ENCODE measurements at regions not wholly inside any gene's neighbourhood (a gene's known extent, or its start where the extent isn't known, plus 50 kb on each side); places are given as distances from the start of the nearest gene placed in this dataset.

- no peaks in the 10 kb centered on the region for H3K4me1 Mint-ChIP-seq (ENCODE audit: low read depth)
- no peaks in the 10 kb centered on the region for H3K36me3 Mint-ChIP-seq (ENCODE audit: low read depth)
- H3K4me3 Mint-ChIP-seq = no peak overlapping the region
- no peak overlapping the region for H3K27ac Mint-ChIP-seq
- no peak for DNase-seq (ENCODE audit: low spot score)
- no peaks in the 10 kb centered on the region for H3K9me3 Mint-ChIP-seq
- no peaks in the 10 kb centered on the region for H3K27me3 Mint-ChIP-seq (ENCODE audit: low read depth)
These were observed 75.0 kb upstream of the LHX1 start for GRCh38 chr17:36862116-36862920.

- no peak overlapping the region for H3K27ac Mint-ChIP-seq
- no peak for DNase-seq (ENCODE audit: low spot score)
- H3K4me1 Mint-ChIP-seq (ENCODE audit: low read depth) = no peaks in the 10 kb centered on the region
- H3K36me3 Mint-ChIP-seq (ENCODE audit: low read depth) = no peaks in the 10 kb centered on the region
- H3K4me3 Mint-ChIP-seq = no peak overlapping the region
- no peaks in the 10 kb centered on the region for H3K9me3 Mint-ChIP-seq
- H3K27me3 Mint-ChIP-seq (ENCODE audit: low read depth) = no peaks in the 10 kb centered on the region
These were observed 74.1 kb upstream of the LHX1 start for GRCh38 chr17:36863131-36863530.

- Mint-ChIP-seq H3K27me3 (ENCODE audit: low read depth) (no peaks in the 10 kb centered on the region), H3K4me1 (ENCODE audit: low read depth) (no peaks in the 10 kb centered on the region), H3K4me3 (no peak overlapping the region), H3K36me3 (ENCODE audit: low read depth) (no peaks in the 10 kb centered on the region), H3K9me3 (no peaks in the 10 kb centered on the region), H3K27ac (no peak overlapping the region)
- no peak for DNase-seq (ENCODE audit: low spot score)
These were observed 73.3 kb upstream of the LHX1 start for GRCh38 chr17:36863676-36864612.

GRCh38 chr17:36864827-36865430 lies 72.3 kb upstream of the LHX1 start:
- Mint-ChIP-seq H3K9me3 (no peaks in the 10 kb centered on the region), H3K27ac (no peak overlapping the region)

GRCh38 chr17:36867716-36868341 lies 69.4 kb upstream of the LHX1 start:
- no peaks in the 10 kb centered on the region for H3K36me3 Mint-ChIP-seq (ENCODE audit: low read depth)
- no peak overlapping the region for H3K27ac Mint-ChIP-seq
- no peaks in the 10 kb centered on the region for H3K27me3 Mint-ChIP-seq (ENCODE audit: low read depth)
- H3K9me3 Mint-ChIP-seq = no peaks in the 10 kb centered on the region
- no peak overlapping the region for H3K4me3 Mint-ChIP-seq
- DNase-seq (ENCODE audit: low spot score) = no peak
- no peaks in the 10 kb centered on the region for H3K4me1 Mint-ChIP-seq (ENCODE audit: low read depth)

More at GRCh38 chr17:36864827-36865430, 72.3 kb upstream of the LHX1 start:
- no peak for DNase-seq (ENCODE audit: low spot score)
- no peaks in the 10 kb centered on the region for H3K36me3 Mint-ChIP-seq (ENCODE audit: low read depth)
- no peak overlapping the region for H3K4me3 Mint-ChIP-seq
- H3K4me1 Mint-ChIP-seq (ENCODE audit: low read depth) = no peaks in the 10 kb centered on the region
- no peaks in the 10 kb centered on the region for H3K27me3 Mint-ChIP-seq (ENCODE audit: low read depth)

GRCh38 chr17:36868777-36869176 lies 68.5 kb upstream of the LHX1 start:
- no peak overlapping the region for H3K27ac Mint-ChIP-seq
- H3K4me3 Mint-ChIP-seq = no peak overlapping the region
- H3K27me3 Mint-ChIP-seq (ENCODE audit: low read depth) = no peaks in the 10 kb centered on the region
- DNase-seq (ENCODE audit: low spot score) = no peak
- no peaks in the 10 kb centered on the region for H3K9me3 Mint-ChIP-seq
- no peaks in the 10 kb centered on the region for H3K36me3 Mint-ChIP-seq (ENCODE audit: low read depth)
- H3K4me1 Mint-ChIP-seq (ENCODE audit: low read depth) = no peaks in the 10 kb centered on the region

GRCh38 chr17:36869441-36869840 lies 67.8 kb upstream of the LHX1 start:
- H3K27me3 Mint-ChIP-seq (ENCODE audit: low read depth) = no peaks in the 10 kb centered on the region
- H3K9me3 Mint-ChIP-seq = no peaks in the 10 kb centered on the region
- H3K36me3 Mint-ChIP-seq (ENCODE audit: low read depth) = no peaks in the 10 kb centered on the region
- no peak overlapping the region for H3K27ac Mint-ChIP-seq
- H3K4me1 Mint-ChIP-seq (ENCODE audit: low read depth) = no peaks in the 10 kb centered on the region
- DNase-seq (ENCODE audit: low spot score) = no peak
- H3K4me3 Mint-ChIP-seq = no peak overlapping the region

- no peaks in the 10 kb centered on the region for H3K36me3 Mint-ChIP-seq (ENCODE audit: low read depth)
- H3K4me3 Mint-ChIP-seq = no peak overlapping the region
- no peak overlapping the region for H3K27ac Mint-ChIP-seq
- no peaks in the 10 kb centered on the region for H3K4me1 Mint-ChIP-seq (ENCODE audit: low read depth)
- no peaks in the 10 kb centered on the region for H3K9me3 Mint-ChIP-seq
- no peak for DNase-seq (ENCODE audit: low spot score)
- no peaks in the 10 kb centered on the region for H3K27me3 Mint-ChIP-seq (ENCODE audit: low read depth)
These were observed 67.2 kb upstream of the LHX1 start for GRCh38 chr17:36869856-36870719.

- no peaks in the 10 kb centered on the region for H3K36me3 Mint-ChIP-seq (ENCODE audit: low read depth)
- no peaks in the 10 kb centered on the region for H3K4me1 Mint-ChIP-seq (ENCODE audit: low read depth)
- H3K27ac Mint-ChIP-seq = no peak overlapping the region
- no peaks in the 10 kb centered on the region for H3K9me3 Mint-ChIP-seq
- H3K4me3 Mint-ChIP-seq = no peak overlapping the region
- no peaks in the 10 kb centered on the region for H3K27me3 Mint-ChIP-seq (ENCODE audit: low read depth)
- no peak for DNase-seq (ENCODE audit: low spot score)
These were observed 66.6 kb upstream of the LHX1 start for GRCh38 chr17:36870720-36870999.

GRCh38 chr17:36875698-36876293 lies 61.5 kb upstream of the LHX1 start:
- no peak overlapping the region for H3K4me3 Mint-ChIP-seq
- no peaks in the 10 kb centered on the region for H3K9me3 Mint-ChIP-seq
- DNase-seq (ENCODE audit: low spot score) = no peak
- H3K27me3 Mint-ChIP-seq (ENCODE audit: low read depth) = no peaks in the 10 kb centered on the region
- H3K27ac Mint-ChIP-seq = no peak overlapping the region
- no peaks in the 10 kb centered on the region for H3K36me3 Mint-ChIP-seq (ENCODE audit: low read depth)
- no peaks in the 10 kb centered on the region for H3K4me1 Mint-ChIP-seq (ENCODE audit: low read depth)

- H3K27ac Mint-ChIP-seq = no peak overlapping the region
- H3K36me3 Mint-ChIP-seq (ENCODE audit: low read depth) = no peaks in the 10 kb centered on the region
- no peaks in the 10 kb centered on the region for H3K4me1 Mint-ChIP-seq (ENCODE audit: low read depth)
- no peak overlapping the region for H3K4me3 Mint-ChIP-seq
- H3K27me3 Mint-ChIP-seq (ENCODE audit: low read depth) = no peaks in the 10 kb centered on the region
- no peaks in the 10 kb centered on the region for H3K9me3 Mint-ChIP-seq
- no peak for DNase-seq (ENCODE audit: low spot score)
These were observed 60.3 kb upstream of the LHX1 start for GRCh38 chr17:36876966-36877365.

- DNase-seq (ENCODE audit: low spot score) = no peak
- Mint-ChIP-seq H3K27ac (no peak overlapping the region), H3K27me3 (ENCODE audit: low read depth) (peaks cover 4% of the 10 kb centered on the region), H3K4me1 (ENCODE audit: low read depth) (no peaks in the 10 kb centered on the region), H3K4me3 (no peak overlapping the region), H3K36me3 (ENCODE audit: low read depth) (no peaks in the 10 kb centered on the region), H3K9me3 (no peaks in the 10 kb centered on the region)
These were observed 59.5 kb upstream of the LHX1 start for GRCh38 chr17:36877771-36878170.

- no peaks in the 10 kb centered on the region for H3K9me3 Mint-ChIP-seq
- H3K4me1 Mint-ChIP-seq (ENCODE audit: low read depth) = no peaks in the 10 kb centered on the region
- no peaks in the 10 kb centered on the region for H3K36me3 Mint-ChIP-seq (ENCODE audit: low read depth)
- no peak for DNase-seq (ENCODE audit: low spot score)
- no peak overlapping the region for H3K4me3 Mint-ChIP-seq
- peaks cover 4% of the 10 kb centered on the region for H3K27me3 Mint-ChIP-seq (ENCODE audit: low read depth)
- no peak overlapping the region for H3K27ac Mint-ChIP-seq
These were observed 59.1 kb upstream of the LHX1 start for GRCh38 chr17:36878216-36878615.

Data from T-helper 2 cell treated with Interferon-gamma antibody and Interleukin-4, amounts not matched to agents 5 μg/mL and 100 μg/mL, for 36 hours (primary cell).